ENCODE measurements at regions not wholly inside any gene's neighbourhood (a gene's known extent, or its start where the extent isn't known, plus 50 kb on each side); places are given as distances from the start of the nearest gene placed in this dataset.

- Histone ChIP-seq H3K4me1 (ENCODE audit: control insufficient read depth in 1 of 2, low read depth in 2 of 2) (no peaks in the 10 kb centered on the region), H3K9me3 (no peaks in the 10 kb centered on the region), H3K4me3 (no peak overlapping the region), H3K36me3 (no peaks in the 10 kb centered on the region), H3K27me3 (replicated peaks; ENCODE audit: insufficient read depth) (no peaks in the 10 kb centered on the region), H3K27ac (no peak overlapping the region)
- ATAC-seq (ENCODE audit: insufficient number of reproducible peaks, low FRiP score, low read depth) = no peak
- no peak for DNase-seq (ENCODE audit: low spot score)
- no peak for TF ChIP-seq CTCF (IDR thresholded peaks at IDR 0.05)
Observed at GRCh38 chr14:48582938-48583337, 907.5 kb upstream of the MDGA2 start.

GRCh38 chr14:48580692-48581091 is 905.3 kb upstream of the MDGA2 start:
- no peaks in the 10 kb centered on the region for H3K27me3 ChIP-seq (replicated peaks; ENCODE audit: insufficient read depth)
- H3K4me1 ChIP-seq (ENCODE audit: control insufficient read depth in 1 of 2, low read depth in 2 of 2) = no peaks in the 10 kb centered on the region
- no peak overlapping the region for H3K4me3 ChIP-seq
- H3K9me3 ChIP-seq = no peaks in the 10 kb centered on the region
- ATAC-seq (ENCODE audit: insufficient number of reproducible peaks, low FRiP score, low read depth) (no peak), DNase-seq (ENCODE audit: low spot score) (no peak)
- H3K36me3 ChIP-seq = no peaks in the 10 kb centered on the region
- no peak for TF ChIP-seq CTCF (IDR thresholded peaks at IDR 0.05)
- no peak overlapping the region for H3K27ac ChIP-seq

- Histone ChIP-seq H3K27me3 (replicated peaks; ENCODE audit: insufficient read depth) (no peaks in the 10 kb centered on the region), H3K27ac (no peak overlapping the region), H3K4me1 (ENCODE audit: control insufficient read depth in 1 of 2, low read depth in 2 of 2) (no peaks in the 10 kb centered on the region), H3K9me3 (no peaks in the 10 kb centered on the region), H3K4me3 (no peak overlapping the region), H3K36me3 (no peaks in the 10 kb centered on the region)
- ATAC-seq (ENCODE audit: insufficient number of reproducible peaks, low FRiP score, low read depth) = no peak
- no peak for TF ChIP-seq CTCF (IDR thresholded peaks at IDR 0.05)
- DNase-seq (ENCODE audit: low spot score) = no peak
Observed at GRCh38 chr14:48575772-48576171, 900.4 kb upstream of the MDGA2 start.

GRCh38 chr14:48568688-48569087 is 893.3 kb upstream of the MDGA2 start:
- Histone ChIP-seq H3K27me3 (replicated peaks; ENCODE audit: insufficient read depth) (no peaks in the 10 kb centered on the region), H3K9me3 (no peaks in the 10 kb centered on the region), H3K4me1 (ENCODE audit: control insufficient read depth in 1 of 2, low read depth in 2 of 2) (peaks cover 0 to 5% of the 10 kb centered on the region in 2 donors), H3K36me3 (no peaks in the 10 kb centered on the region), H3K4me3 (no peak overlapping the region), H3K27ac (no peak overlapping the region)
- DNase-seq (ENCODE audit: low spot score) (no peak), ATAC-seq (ENCODE audit: insufficient number of reproducible peaks, low FRiP score, low read depth) (no peak)
- TF ChIP-seq CTCF (IDR thresholded peaks at IDR 0.05) = no peak

GRCh38 chr14:48568252-48568651 is 892.8 kb upstream of the MDGA2 start:
- H3K4me1 ChIP-seq (ENCODE audit: control insufficient read depth in 1 of 2, low read depth in 2 of 2) = peaks cover 0 to 5% of the 10 kb centered on the region in 2 donors
- H3K9me3 ChIP-seq = no peaks in the 10 kb centered on the region
- no peaks in the 10 kb centered on the region for H3K36me3 ChIP-seq
- no peak overlapping the region for H3K4me3 ChIP-seq
- no peak for TF ChIP-seq CTCF (IDR thresholded peaks at IDR 0.05)
- ATAC-seq (ENCODE audit: insufficient number of reproducible peaks, low FRiP score, low read depth) (no peak), DNase-seq (ENCODE audit: low spot score) (no peak)
- H3K27ac ChIP-seq = no peak overlapping the region
- H3K27me3 ChIP-seq (replicated peaks; ENCODE audit: insufficient read depth) = no peaks in the 10 kb centered on the region
